Common myeloid progenitor, CD34-positive (primary cell): ENCODE measurements at regions not wholly inside any gene's neighbourhood (a gene's known extent, or its start where the extent isn't known, plus 50 kb on each side); places are given as distances from the start of the nearest gene placed in this dataset.

Experiments
- CTCF ChIA-PET: fragments of 350-600 bp; sonication (Branson Sonifier 250); formaldehyde crosslinking; loops from one replicate; lab custom pipeline; 2021; ENCODE audit warnings: antibody characterized with exemption; lab: Charles Lee
- POLR2A ChIA-PET: fragments of 350-600 bp; sonication (Branson Sonifier 250); formaldehyde crosslinking; loops from one replicate; lab custom pipeline; 2021; ENCODE audit warnings: antibody characterized with exemption; lab: Charles Lee
- DNase-seq, 3 donors: peaks; one replicate each; pipeline versions ENCODE4 v3.0.0 to v3.0.0-alpha.2; 2013
- H3K27ac ChIP-seq, 2 experiments: 1 replicate in 1 of 2; 2 replicates in 1 of 2; pipeline ENCODE4 v1.7.0; 2013; ENCODE audit warnings: inconsistent platforms in 2 of 2, low read length in 2 of 2, mild to moderate bottlenecking in 2 of 2, low read depth in 1 of 2, moderate library complexity in 1 of 2; ENCODE audit not compliant: severe bottlenecking in 2 of 2, insufficient read depth in 1 of 2, poor library complexity in 1 of 2
- H3K27me3 ChIP-seq, 5 experiments: replicated peaks in 2 of 5; 1 replicate in 3 of 5; 2 replicates in 2 of 5; pipeline versions ENCODE4 v1.6.1 to v1.7.0; 2013; ENCODE audit warnings: low read length in 4 of 5, mild to moderate bottlenecking in 2 of 5, moderate library complexity in 2 of 5, inconsistent platforms in 1 of 5; ENCODE audit not compliant: insufficient read depth in 5 of 5, control insufficient read depth in 4 of 5
- H3K36me3 ChIP-seq, 4 experiments: 1 replicate in 2 of 4; 2 replicates in 2 of 4; pipeline versions ENCODE4 v1.6.1 to v1.7.0; 2013; ENCODE audit warnings: low read length in 3 of 4, control low read depth in 1 of 4, mild to moderate bottlenecking in 1 of 4; ENCODE audit not compliant: control insufficient read depth in 4 of 4, insufficient read depth in 4 of 4
- H3K4me1 ChIP-seq, 4 experiments: 1 replicate in 3 of 4; 2 replicates in 1 of 4; pipeline versions ENCODE4 v1.6.1 to v1.7.1; 2013; ENCODE audit warnings: low read length in 3 of 4, mild to moderate bottlenecking in 3 of 4, control low read depth in 1 of 4, inconsistent platforms in 1 of 4, moderate library complexity in 1 of 4; ENCODE audit not compliant: control insufficient read depth in 4 of 4, insufficient read depth in 4 of 4; ENCODE audit errors: control extremely low read depth in 1 of 4
- H3K4me3 ChIP-seq, 7 experiments: 1 replicate in 4 of 7; 2 replicates in 3 of 7; pipeline versions ENCODE4 v1.5.1 to v1.7.0; 2013; ENCODE audit warnings: mild to moderate bottlenecking in 7 of 7, low read length in 6 of 7, moderate library complexity in 6 of 7, inconsistent platforms in 2 of 7, low read depth in 2 of 7, control low read depth in 1 of 7; ENCODE audit not compliant: insufficient read depth in 4 of 7, control insufficient read depth in 1 of 7; ENCODE audit errors: extremely low read depth in 1 of 7
- H3K9me3 ChIP-seq, 5 experiments: 1 replicate in 4 of 5; 2 replicates in 1 of 5; pipeline versions ENCODE4 v1.6.1 to v1.7.1; 2013; ENCODE audit warnings: low read length in 4 of 5, mild to moderate bottlenecking in 2 of 5, inconsistent platforms in 1 of 5, low read depth in 1 of 5, moderate library complexity in 1 of 5; ENCODE audit not compliant: control insufficient read depth in 4 of 5, insufficient read depth in 2 of 5; ENCODE audit errors: control extremely low read depth in 1 of 5
- WGBS: methylation state at CpG from one replicate; pipeline ENCODE4 v1.1.5; 2013; ENCODE audit not compliant: insufficient coverage; 5-methylcytosine and 5-hydroxymethylcytosine counted together

DNA sequence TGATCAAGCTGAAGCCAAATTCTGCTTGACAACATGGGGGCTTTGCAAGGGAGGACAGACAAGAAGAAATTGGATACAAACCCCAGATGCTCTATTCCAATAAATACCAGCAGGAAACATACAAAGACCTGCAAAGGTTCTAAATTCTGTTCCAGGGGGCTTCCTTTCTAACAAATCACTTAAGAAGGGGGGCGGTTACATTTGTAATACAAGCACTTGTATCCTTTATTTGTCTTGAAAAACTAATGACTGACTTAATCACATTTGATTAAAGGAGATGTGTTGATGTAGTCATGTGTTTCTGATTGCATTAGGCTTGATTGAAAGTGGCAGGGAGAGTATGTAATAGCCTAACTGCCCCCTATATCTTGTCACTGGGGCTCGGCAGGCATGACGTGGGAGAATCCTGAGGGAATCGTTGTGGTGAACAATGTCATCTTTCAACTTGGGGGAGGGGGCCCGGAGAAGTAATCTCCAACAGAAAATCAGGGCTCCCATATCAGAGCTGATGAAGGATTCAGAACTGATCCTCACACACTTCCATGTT lies 361.7 kb downstream of the INSC start:
- Histone ChIP-seq H3K4me3 (no peak overlapping the region), H3K27me3 (no peaks in the 10 kb centered on the region), H3K36me3 (no peaks in the 10 kb centered on the region), H3K9me3 (no peaks in the 10 kb centered on the region), H3K4me1 (no peaks in the 10 kb centered on the region), H3K27ac (no peak overlapping the region)
- no CpG with 5 or more reads among the region's 5 CpGs for WGBS
- CTCF ChIA-PET, result no interaction called here
- DNase-seq, result no peak
- POLR2A ChIA-PET, result no interaction called here

- ChIA-PET CTCF (no interaction called here), POLR2A (no interaction called here)
- H3K27ac ChIP-seq, result no peak overlapping the region
- no peaks in the 10 kb centered on the region for H3K4me1 ChIP-seq
- no peaks in the 10 kb centered on the region for H3K27me3 ChIP-seq
- DNase-seq, result no peak
- no peaks in the 10 kb centered on the region for H3K9me3 ChIP-seq
- H3K4me3 ChIP-seq, result no peak overlapping the region
- no peaks in the 10 kb centered on the region for H3K36me3 ChIP-seq
- 80% methylated on average over 1 of the region's 2 CpGs for WGBS
Measured at GRCh38 chr11:15481871-15482270, 367.1 kb downstream of the INSC start.

- no CpG with 5 or more reads among the region's 1 CpG for WGBS
- CTCF ChIA-PET, result no interaction called here
Measured at GRCh38 chr11:15483205-15483604, 368.5 kb downstream of the INSC start.

GRCh38 chr11:15484398-15484797 lies 369.7 kb downstream of the INSC start:
- H3K4me1 ChIP-seq, result no peaks in the 10 kb centered on the region
- no peaks in the 10 kb centered on the region for H3K36me3 ChIP-seq
- no peaks in the 10 kb centered on the region for H3K27me3 ChIP-seq
- no peak for DNase-seq
- CTCF ChIA-PET, result no interaction called here
- H3K9me3 ChIP-seq, result no peaks in the 10 kb centered on the region
- WGBS, result 65% methylated on average over 2 of the region's 2 CpGs
- H3K27ac ChIP-seq, result no peak overlapping the region
- POLR2A ChIA-PET, result no interaction called here
- H3K4me3 ChIP-seq, result no peak overlapping the region

More at GRCh38 chr11:15483205-15483604, 368.5 kb downstream of the INSC start:
- no peak for DNase-seq
- Histone ChIP-seq H3K36me3 (no peaks in the 10 kb centered on the region), H3K4me3 (no peak overlapping the region), H3K27me3 (no peaks in the 10 kb centered on the region), H3K4me1 (no peaks in the 10 kb centered on the region), H3K27ac (no peak overlapping the region), H3K9me3 (no peaks in the 10 kb centered on the region)
- POLR2A ChIA-PET, result no interaction called here

DNA sequence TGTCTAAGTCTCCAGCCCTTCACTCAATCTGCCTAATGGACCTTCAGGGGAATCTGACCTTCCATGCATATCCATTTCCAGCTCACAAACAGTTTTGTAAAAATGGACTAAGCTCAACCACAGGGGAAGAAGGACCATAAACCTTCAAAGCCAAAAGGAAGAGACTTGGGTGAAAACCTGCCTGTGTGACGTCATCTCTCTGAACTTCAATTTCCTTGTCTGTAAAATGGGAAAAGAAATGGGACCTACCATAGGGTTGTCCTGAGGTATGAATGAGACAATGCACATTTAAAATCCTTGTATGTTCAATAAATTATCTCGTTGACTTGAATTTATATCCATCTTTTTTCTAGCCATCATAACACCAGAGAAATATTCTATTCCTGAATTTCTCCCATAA lies 370.7 kb downstream of the INSC start:
- POLR2A ChIA-PET, result no interaction called here
- CTCF ChIA-PET, result no interaction called here

DNA sequence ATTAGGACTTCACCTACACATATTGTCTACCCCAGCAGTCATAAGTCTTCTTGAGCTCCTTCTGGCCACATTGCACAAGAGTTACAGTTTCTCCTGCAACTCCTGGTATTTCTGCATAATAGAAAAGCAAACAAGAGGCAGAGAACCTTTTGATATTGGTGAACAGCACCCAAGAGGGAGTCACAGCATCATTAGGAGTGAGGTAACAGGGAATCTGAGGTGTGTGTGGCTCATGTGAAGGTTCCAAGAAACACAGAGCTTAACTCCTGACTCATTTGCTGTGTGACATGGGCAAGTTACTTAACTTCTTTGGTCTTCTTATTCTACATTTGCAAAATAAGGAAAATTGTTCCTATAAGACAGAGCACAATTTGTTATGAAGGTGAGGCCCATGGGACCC lies 374.6 kb downstream of the INSC start:
- Histone ChIP-seq H3K9me3 (no peaks in the 10 kb centered on the region), H3K4me3 (no peak overlapping the region), H3K27me3 (no peaks in the 10 kb centered on the region), H3K4me1 (no peaks in the 10 kb centered on the region), H3K27ac (no peak overlapping the region), H3K36me3 (no peaks in the 10 kb centered on the region)
- CTCF ChIA-PET, result no interaction called here
- POLR2A ChIA-PET, result no interaction called here
- no peak for DNase-seq

More for the DNA sequence above, 370.7 kb downstream of the INSC start:
- Histone ChIP-seq H3K9me3 (no peaks in the 10 kb centered on the region), H3K27me3 (no peaks in the 10 kb centered on the region), H3K4me1 (no peaks in the 10 kb centered on the region), H3K4me3 (no peak overlapping the region), H3K27ac (no peak overlapping the region), H3K36me3 (no peaks in the 10 kb centered on the region)
- 100% methylated on average over 1 of the region's 2 CpGs for WGBS
- DNase-seq, result no peak

- Histone ChIP-seq H3K4me3 (no peak overlapping the region), H3K4me1 (no peaks in the 10 kb centered on the region), H3K27ac (no peak overlapping the region), H3K9me3 (no peaks in the 10 kb centered on the region), H3K27me3 (no peaks in the 10 kb centered on the region), H3K36me3 (no peaks in the 10 kb centered on the region)
- CTCF ChIA-PET, result no interaction called here
- 80% methylated on average over 1 of the region's 1 CpG for WGBS
- POLR2A ChIA-PET, result no interaction called here
- DNase-seq, result no peak
Measured at GRCh38 chr11:15490535-15490934, 375.8 kb downstream of the INSC start.
